HepG2 (cell line): ENCODE measurements at regions not wholly inside any gene's neighbourhood (a gene's known extent, or its start where the extent isn't known, plus 50 kb on each side); places are given as distances from the start of the nearest gene placed in this dataset.

Experiments used
- ATAC-seq: fragments of 200-7000 bp; cut with Tn5 transposase; 3 replicates; pipeline ENCODE4 v1.9.1; 2020; ENCODE audit warnings: mild to moderate bottlenecking, moderate library complexity
- BruUV-seq: library from RNA; stranded (reverse); fragments of 400-500 nt; replicated peaks from 2 replicates; lab custom pipeline; 2021; lab: Mats Ljungman, UMichigan
- CTCF ChIA-PET: fragments of 300-600 bp; formaldehyde crosslinking; extraction: SDS; loops from one replicate; lab custom pipeline; 2021; ENCODE audit warnings: low total read pairs, inconsistent platforms, low intra/inter-chr PET ratio; lab: Yijun Ruan, JAX
- POLR2A ChIA-PET: fragments of 350-600 bp; sonication (Branson Sonifier 250); formaldehyde crosslinking; loops from one replicate; lab custom pipeline; 2020; ENCODE audit warnings: antibody characterized with exemption, inconsistent platforms; lab: Yijun Ruan, JAX
- DNase-seq: peaks from one replicate; pipeline ENCODE4 v3.0.0-alpha.2; 2015; ENCODE audit warnings: low spot score
- FAIRE-seq: peaks from 3 replicates; lab custom pipeline; 2011; peaks lifted over from hg19 to GRCh38; lab: Jason Lieb, UNC
- H2AFZ ChIP-seq: one replicate; pipeline ENCODE4 v1.6.1; 2011; ENCODE audit warnings: low read length, inconsistent platforms
- H3K27ac ChIP-seq: fragments of 300-600 bp; 3 replicates; pipeline ENCODE4 v1.8.0; 2011; ENCODE audit warnings: mixed run types, mild to moderate bottlenecking, mixed read lengths, low read length, inconsistent platforms; ENCODE audit not compliant: insufficient read depth; ENCODE audit errors: extremely low read length
- H3K27me3 ChIP-seq, 2 experiments: fragments of 200-600 bp in 1 of 2; 2 replicates in 1 of 2; 3 replicates in 1 of 2; pipeline versions ENCODE4 v1.6.0 to v1.8.0; 2011; ENCODE audit warnings: low read length in 2 of 2, mild to moderate bottlenecking in 2 of 2, moderate library complexity in 2 of 2, inconsistent platforms in 1 of 2; ENCODE audit not compliant: insufficient read depth in 2 of 2, control insufficient read depth in 1 of 2
- H3K36me3 ChIP-seq, 2 experiments: fragments of 200-600 bp in 1 of 2; replicated peaks in 1 of 2; 2 replicates in 1 of 2; 3 replicates in 1 of 2; pipeline versions ENCODE4 v1.5.1 to v1.8.0; 2011; ENCODE audit warnings: low read length in 2 of 2, inconsistent platforms in 1 of 2; ENCODE audit not compliant: insufficient read depth in 2 of 2, control insufficient read depth in 1 of 2
- H3K4me1 ChIP-seq: 2 replicates; pipeline ENCODE4 v1.5.1; 2012; ENCODE audit warnings: low read length, inconsistent platforms; ENCODE audit not compliant: insufficient read depth
- H3K4me2 ChIP-seq: 2 replicates; pipeline ENCODE4 v1.6.0; 2011; ENCODE audit warnings: low read depth, low read length, inconsistent platforms
- H3K4me3 ChIP-seq, 3 experiments: fragments of 200-600 bp in 1 of 3; sonication (generic), shearing (Covaris generic) in 1 of 3; replicated peaks in 1 of 3; 2 replicates each; pipeline ENCODE4 v1.5.1; 2011 to 2016; ENCODE audit warnings: low read length in 3 of 3, inconsistent platforms in 2 of 3, low read depth in 2 of 3, mild to moderate bottlenecking in 2 of 3, control low read depth in 1 of 3, mixed read lengths in 1 of 3; ENCODE audit not compliant: insufficient read depth in 1 of 3
- H3K79me2 ChIP-seq: one replicate; pipeline ENCODE4 v1.6.1; 2011; ENCODE audit warnings: low read length, inconsistent platforms; ENCODE audit not compliant: insufficient read depth
- H3K9ac ChIP-seq: 2 replicates; pipeline ENCODE4 v1.6.0; 2011; ENCODE audit warnings: mild to moderate bottlenecking, low read depth, low read length, inconsistent platforms; ENCODE audit not compliant: insufficient read depth
- H3K9me3 ChIP-seq: 2 replicates; pipeline ENCODE4 v1.5.1; 2012; ENCODE audit warnings: mild to moderate bottlenecking, low read length
- H4K20me1 ChIP-seq: 2 replicates; pipeline ENCODE4 v1.6.0; 2011; ENCODE audit warnings: inconsistent platforms, mild to moderate bottlenecking, low read length, moderate library complexity; ENCODE audit not compliant: insufficient read depth
- ELF1 ChIP-seq: sonication (generic); formaldehyde crosslinking; IDR thresholded peaks from 2 replicates; pipeline ENCODE4 v1.4.0; 2020; ENCODE audit warnings: missing genetic modification reagents
- HOXA3 ChIP-seq: sonication (generic); formaldehyde crosslinking; IDR thresholded peaks from 2 replicates; pipeline ENCODE4 v1.5.0; 2020; ENCODE audit warnings: missing genetic modification reagents
- JARID2 ChIP-seq: sonication (generic); formaldehyde crosslinking; IDR thresholded peaks from 2 replicates; pipeline ENCODE4 v1.8.1; 2023; ENCODE audit warnings: missing genetic modification reagents, inconsistent platforms; ENCODE audit not compliant: insufficient replicate concordance
- NFATC3 ChIP-seq: sonication (generic); formaldehyde crosslinking; IDR thresholded peaks from 2 replicates; pipeline ENCODE4 v1.5.1; 2020; ENCODE audit warnings: mild to moderate bottlenecking, missing genetic modification reagents
- NKX3-1 ChIP-seq: sonication (generic); formaldehyde crosslinking; IDR thresholded peaks from 2 replicates; pipeline ENCODE4 v1.5.0; 2020; ENCODE audit warnings: missing genetic modification reagents
- WGBS: methylation state at CpG from one replicate; pipeline ENCODE4 v1.1.6; 2017; ENCODE audit warnings: low lambda C conversion rate; 5-methylcytosine and 5-hydroxymethylcytosine counted together
- in situ Hi-C: cut with HindIII; loops from 2 replicates; pipeline ENCODE4 v1.10.0; 2017; ENCODE audit warnings: low pct_unique_long_range_greater_than_20kb; ENCODE audit not compliant: extremely low pct_ligation_motif_present
- intact Hi-C: fragments of 100-400 bp; cut with micrococcal nuclease; formaldehyde crosslinking; loops from one replicate; pipeline ENCODE4 v1.10.0; 2022; ENCODE audit not compliant: unreplicated experiment
- TF ChIP-seq, protein P1 (sequence below): sonication (generic); formaldehyde crosslinking; IDR thresholded peaks from 2 replicates; pipeline ENCODE4 v1.4.0; 2020; ENCODE audit warnings: missing genetic modification reagents

DNA sequence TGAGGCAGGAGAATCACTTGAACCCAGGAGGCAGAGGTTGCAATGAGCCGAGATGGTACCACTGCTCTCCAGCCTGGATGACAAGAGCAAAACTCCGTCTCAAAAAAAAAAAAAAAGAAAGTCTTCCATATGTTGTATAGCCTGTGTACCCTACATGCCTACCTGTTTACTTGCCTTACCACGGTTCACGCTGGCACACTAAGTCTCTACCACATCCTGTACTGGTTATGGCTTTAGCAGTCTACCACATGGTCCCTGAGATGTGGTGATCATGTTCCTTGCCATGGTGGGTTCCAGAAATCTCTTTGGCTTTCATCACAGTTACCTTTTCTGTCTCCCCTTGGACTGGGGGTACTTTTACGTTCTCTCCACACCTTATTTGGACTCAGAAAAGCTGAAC lies 63.8 kb upstream of the TBC1D5 start:
- Histone ChIP-seq H3K4me3 (no peak overlapping the region), H3K36me3 (no peaks in the 10 kb centered on the region), H3K79me2 (no peaks in the 10 kb centered on the region), H4K20me1 (no peaks in the 10 kb centered on the region), H3K4me1 (no peaks in the 10 kb centered on the region), H3K27me3 (peaks cover 0 to 8% of the 10 kb centered on the region in 2 experiments; a peak in 2 of 5 replicates), H3K9ac (no peak overlapping the region), H2AFZ (no peak overlapping the region), H3K9me3 (no peaks in the 10 kb centered on the region), H3K27ac (no peak overlapping the region), H3K4me2 (no peak overlapping the region)
- ChIA-PET POLR2A (no interaction called here), CTCF (no interaction called here)
- FAIRE-seq: no peak
- TF ChIP-seq, protein P1, sequence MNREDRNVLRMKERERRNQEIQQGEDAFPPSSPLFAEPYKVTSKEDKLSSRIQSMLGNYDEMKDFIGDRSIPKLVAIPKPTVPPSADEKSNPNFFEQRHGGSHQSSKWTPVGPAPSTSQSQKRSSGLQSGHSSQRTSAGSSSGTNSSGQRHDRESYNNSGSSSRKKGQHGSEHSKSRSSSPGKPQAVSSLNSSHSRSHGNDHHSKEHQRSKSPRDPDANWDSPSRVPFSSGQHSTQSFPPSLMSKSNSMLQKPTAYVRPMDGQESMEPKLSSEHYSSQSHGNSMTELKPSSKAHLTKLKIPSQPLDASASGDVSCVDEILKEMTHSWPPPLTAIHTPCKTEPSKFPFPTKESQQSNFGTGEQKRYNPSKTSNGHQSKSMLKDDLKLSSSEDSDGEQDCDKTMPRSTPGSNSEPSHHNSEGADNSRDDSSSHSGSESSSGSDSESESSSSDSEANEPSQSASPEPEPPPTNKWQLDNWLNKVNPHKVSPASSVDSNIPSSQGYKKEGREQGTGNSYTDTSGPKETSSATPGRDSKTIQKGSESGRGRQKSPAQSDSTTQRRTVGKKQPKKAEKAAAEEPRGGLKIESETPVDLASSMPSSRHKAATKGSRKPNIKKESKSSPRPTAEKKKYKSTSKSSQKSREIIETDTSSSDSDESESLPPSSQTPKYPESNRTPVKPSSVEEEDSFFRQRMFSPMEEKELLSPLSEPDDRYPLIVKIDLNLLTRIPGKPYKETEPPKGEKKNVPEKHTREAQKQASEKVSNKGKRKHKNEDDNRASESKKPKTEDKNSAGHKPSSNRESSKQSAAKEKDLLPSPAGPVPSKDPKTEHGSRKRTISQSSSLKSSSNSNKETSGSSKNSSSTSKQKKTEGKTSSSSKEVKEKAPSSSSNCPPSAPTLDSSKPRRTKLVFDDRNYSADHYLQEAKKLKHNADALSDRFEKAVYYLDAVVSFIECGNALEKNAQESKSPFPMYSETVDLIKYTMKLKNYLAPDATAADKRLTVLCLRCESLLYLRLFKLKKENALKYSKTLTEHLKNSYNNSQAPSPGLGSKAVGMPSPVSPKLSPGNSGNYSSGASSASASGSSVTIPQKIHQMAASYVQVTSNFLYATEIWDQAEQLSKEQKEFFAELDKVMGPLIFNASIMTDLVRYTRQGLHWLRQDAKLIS (CRISPR knock-in tag): no peak
- TF ChIP-seq JARID2 (CRISPR knock-in tag) (no peak), ELF1 (CRISPR knock-in tag) (no peak)
- in situ Hi-C loops (no loop called here), intact Hi-C loops (no loop called here)
- BruUV-seq: no TSS peak
- DNase-seq: no peak
- no peak for ATAC-seq
- WGBS: 28% methylated on average over 5 of the region's 5 CpGs

DNA sequence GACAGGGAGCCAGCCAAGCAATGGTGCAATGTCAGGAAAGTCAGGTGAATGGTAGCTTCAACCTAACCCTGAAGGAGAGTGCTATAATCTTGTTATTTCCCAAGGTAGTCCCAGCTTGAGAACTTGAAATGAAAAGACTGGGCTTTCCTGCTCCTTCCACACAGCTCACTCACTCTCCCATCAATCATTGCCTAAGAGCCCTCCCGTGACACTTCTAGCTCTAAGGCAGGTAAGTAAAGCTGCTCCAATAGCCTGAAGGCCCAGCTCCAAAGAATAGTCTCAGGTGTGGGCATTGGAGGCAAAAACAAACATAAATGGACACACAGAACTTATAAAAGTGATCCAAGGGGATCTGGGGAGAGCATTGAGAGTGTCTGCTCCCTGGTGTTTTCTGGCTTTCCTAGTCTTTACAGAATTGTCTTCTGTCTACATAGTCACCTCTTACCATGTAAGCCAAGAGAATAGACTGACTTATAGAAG lies 63.1 kb upstream of the TBC1D5 start:
- Histone ChIP-seq H3K9ac (no peak overlapping the region), H3K4me3 (no peak overlapping the region)
- no peak for TF ChIP-seq NKX3-1
- TF ChIP-seq HOXA3 (CRISPR knock-in tag): no peak
- TF ChIP-seq NFATC3: no peak
- TF ChIP-seq, all 625 proteins: peak for 0
- DNase-seq (no peak), ATAC-seq (no peak), FAIRE-seq (no peak)
- intact Hi-C loops: no loop called here
- Histone ChIP-seq H3K36me3 (no peaks in the 10 kb centered on the region), H3K4me1 (no peaks in the 10 kb centered on the region), H2AFZ (no peak overlapping the region), H3K27ac (no peak overlapping the region), H4K20me1 (no peaks in the 10 kb centered on the region), H3K27me3 (peaks cover 0 to 4% of the 10 kb centered on the region in 2 experiments; a peak in 2 of 5 replicates), H3K79me2 (no peaks in the 10 kb centered on the region), H3K4me2 (no peak overlapping the region), H3K9me3 (no peaks in the 10 kb centered on the region)
- no TSS peak for BruUV-seq
- POLR2A ChIA-PET: no interaction called here
- in situ Hi-C loops: no loop called here
- WGBS: 13% methylated on average over 1 of the region's 1 CpG
- CTCF ChIA-PET: no interaction called here
